Ovary (tissue), 7 donors: ENCODE measurements at regions not wholly inside any gene's neighbourhood (a gene's known extent, or its start where the extent isn't known, plus 50 kb on each side); places are given as distances from the start of the nearest gene placed in this dataset.
"Not testable (repeated sequence)": the region's sequence is repeated elsewhere in the genome, so short reads cannot be mapped to it uniquely, and the experiment has no call there.

Experiments
- DNase-seq, 5 donors: peaks; one replicate each; pipeline ENCODE4 v3.0.0-alpha.2; 2019 to 2020
- H3K27ac ChIP-seq, 2 donors: fragments of 200-600 bp; one replicate each; pipeline versions ENCODE4 v1.5.1 to v1.8.0; 2019 to 2022
- H3K27me3 ChIP-seq: fragments of 200-600 bp; one replicate; pipeline ENCODE4 v1.8.0; 2022
- H3K36me3 ChIP-seq: fragments of 200-600 bp; sonication (generic); one replicate; pipeline ENCODE4 v1.5.1; 2019
- H3K4me1 ChIP-seq: one replicate; pipeline ENCODE4 v1.8.1; 2013; ENCODE audit warnings: mild to moderate bottlenecking, moderate library complexity; ENCODE audit not compliant: insufficient read depth
- H3K4me3 ChIP-seq: fragments of 200-600 bp; sonication (generic); one replicate; pipeline ENCODE4 v1.5.1; 2017
- H3K9me3 ChIP-seq, 2 donors: fragments of 200-600 bp in 1 of 2; sonication (generic) in 1 of 2; one replicate each; pipeline versions ENCODE4 v1.5.1 to v1.8.1; 2013 to 2019; ENCODE audit warnings: mild to moderate bottlenecking in 1 of 2, moderate library complexity in 1 of 2
- EP300 ChIP-seq: sonication (generic); formaldehyde crosslinking; IDR thresholded peaks from one replicate; pipeline ENCODE4 v1.6.1; 2017; ENCODE audit warnings: antibody characterized with exemption
- POLR2A ChIP-seq: fragments of 450-650 bp; IDR thresholded peaks from one replicate; pipeline ENCODE4 v1.6.1; 2017; ENCODE audit warnings: antibody characterized with exemption, mild to moderate bottlenecking, moderate library complexity
- WGBS, 3 donors: extraction: QIAGEN DNeasy Blood & Tissue Kit in 1 of 3; methylation state at CpG; one replicate each; pipeline versions ENCODE4 v1.1.5 to v1.1.7; 2013 to 2017; 5-methylcytosine and 5-hydroxymethylcytosine counted together
- intact Hi-C, 4 donors: fragments of 100-400 bp; cut with DNase I; formaldehyde crosslinking; loops; one replicate each; pipeline versions ENCODE4 v1.11.0 to v1.15.1; 2022 to 2023
- TF ChIP-seq, protein P1 (sequence below), 3 donors: fragments of 450-650 bp in 2 of 3; fragments of 200-600 bp in 1 of 3; IDR thresholded peaks; one replicate each; pipeline versions ENCODE4 v1.5.1 to v1.8.0; 2016 to 2022; ENCODE audit warnings: antibody characterized with exemption in 3 of 3, mild to moderate bottlenecking in 1 of 3
- donor health status: DM: no; HTN: no; CAD: no; lungs with moderate emphysema.
- donor health status: DM: no; HTN: no; CAD: no.
- donor health status: Bipolar disorder and iron deficiency.
- donor health status: DM: no; HTN: no; CAD: no.
- donor health status: DM: yes; HTN: yes; CAD: no.

DNA sequence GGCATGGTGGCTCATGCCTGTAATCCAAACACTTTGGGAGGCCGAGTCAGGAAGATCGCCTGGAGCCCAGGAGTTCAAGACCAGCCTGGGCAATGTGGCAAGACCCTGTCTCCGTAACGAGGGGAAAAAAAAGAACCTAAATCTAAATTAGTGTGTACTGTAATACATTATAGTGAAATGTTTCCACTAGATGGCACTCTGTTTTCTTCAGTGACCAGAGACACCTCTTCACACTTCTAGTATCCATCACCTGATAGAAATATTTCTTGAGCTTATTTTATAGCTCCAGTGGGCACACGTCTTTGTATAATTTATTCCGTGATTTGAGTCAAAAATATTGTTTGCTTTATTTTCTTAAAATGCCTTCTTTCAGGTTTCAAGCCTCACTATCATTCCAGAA lies 600.9 kb upstream of the DIPK2B start:
- H3K27me3 ChIP-seq: no peaks in the 10 kb centered on the region
- H3K4me3 ChIP-seq: no peak overlapping the region
- peaks cover 4% of the 10 kb centered on the region for H3K4me1 ChIP-seq
- 24 to 32% (median 32%) methylated on average over 6 of the region's 6 CpGs for WGBS, 3 donors
- no peaks in the 10 kb centered on the region for H3K9me3 ChIP-seq
- H3K36me3 ChIP-seq: no peaks in the 10 kb centered on the region
- TF ChIP-seq, protein P1, sequence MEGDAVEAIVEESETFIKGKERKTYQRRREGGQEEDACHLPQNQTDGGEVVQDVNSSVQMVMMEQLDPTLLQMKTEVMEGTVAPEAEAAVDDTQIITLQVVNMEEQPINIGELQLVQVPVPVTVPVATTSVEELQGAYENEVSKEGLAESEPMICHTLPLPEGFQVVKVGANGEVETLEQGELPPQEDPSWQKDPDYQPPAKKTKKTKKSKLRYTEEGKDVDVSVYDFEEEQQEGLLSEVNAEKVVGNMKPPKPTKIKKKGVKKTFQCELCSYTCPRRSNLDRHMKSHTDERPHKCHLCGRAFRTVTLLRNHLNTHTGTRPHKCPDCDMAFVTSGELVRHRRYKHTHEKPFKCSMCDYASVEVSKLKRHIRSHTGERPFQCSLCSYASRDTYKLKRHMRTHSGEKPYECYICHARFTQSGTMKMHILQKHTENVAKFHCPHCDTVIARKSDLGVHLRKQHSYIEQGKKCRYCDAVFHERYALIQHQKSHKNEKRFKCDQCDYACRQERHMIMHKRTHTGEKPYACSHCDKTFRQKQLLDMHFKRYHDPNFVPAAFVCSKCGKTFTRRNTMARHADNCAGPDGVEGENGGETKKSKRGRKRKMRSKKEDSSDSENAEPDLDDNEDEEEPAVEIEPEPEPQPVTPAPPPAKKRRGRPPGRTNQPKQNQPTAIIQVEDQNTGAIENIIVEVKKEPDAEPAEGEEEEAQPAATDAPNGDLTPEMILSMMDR (IDR thresholded peaks at IDR 0.05): no peak
- TF ChIP-seq EP300: no peak
- no peak for TF ChIP-seq POLR2A
- intact Hi-C loops: no loop called here
- H3K27ac ChIP-seq: peak overlapping the region in 1 of 2 donors; percentile 26
- peak in 1 of 5 donors; percentile 20 for DNase-seq

GRCh38 chrX:45800746-45801453 lies 600.2 kb upstream of the DIPK2B start:
- H3K4me3 ChIP-seq, H3K4me1 ChIP-seq, intact Hi-C loops, H3K27me3 ChIP-seq, H3K9me3 ChIP-seq, H3K36me3 ChIP-seq: not testable (repeated sequence)
- H3K27ac ChIP-seq: peak overlapping the region in 1 of 2 donors; percentile 26
- 43 to 52% (median 49%) methylated on average over 9 to 16 of the region's 16 CpGs for whole genome bisulfite sequencing, 3 donors
- DNase-seq: peak in 2 of 5 donors; percentile 19 to 39

DNA sequence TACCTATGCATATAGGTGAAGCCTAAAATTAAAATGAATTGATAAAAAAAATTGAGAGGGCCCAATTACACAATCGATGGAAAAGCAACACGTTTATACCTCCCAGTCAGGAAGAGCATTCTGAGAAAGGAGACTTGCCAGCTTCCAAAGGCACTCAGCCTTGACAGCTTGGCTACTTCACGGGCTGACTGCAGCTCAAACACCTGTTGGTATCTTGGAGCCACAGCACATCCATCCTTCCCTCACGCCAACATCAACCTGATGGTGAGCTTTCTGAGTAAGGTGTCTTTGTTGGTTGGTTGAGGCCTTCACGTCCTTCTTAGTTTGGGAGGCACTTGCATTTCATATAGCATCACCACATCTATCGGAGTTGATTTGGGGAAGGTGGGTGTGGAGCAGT lies 598.9 kb upstream of the DIPK2B start:
- WGBS, 3 donors: 61 to 67% (median 61%) methylated on average over 6 of the region's 6 CpGs
- H3K4me3 ChIP-seq: no peak overlapping the region
- TF ChIP-seq POLR2A (no peak), EP300 (no peak)
- TF ChIP-seq, protein P1 (IDR thresholded peaks at IDR 0.05): no peak

DNA sequence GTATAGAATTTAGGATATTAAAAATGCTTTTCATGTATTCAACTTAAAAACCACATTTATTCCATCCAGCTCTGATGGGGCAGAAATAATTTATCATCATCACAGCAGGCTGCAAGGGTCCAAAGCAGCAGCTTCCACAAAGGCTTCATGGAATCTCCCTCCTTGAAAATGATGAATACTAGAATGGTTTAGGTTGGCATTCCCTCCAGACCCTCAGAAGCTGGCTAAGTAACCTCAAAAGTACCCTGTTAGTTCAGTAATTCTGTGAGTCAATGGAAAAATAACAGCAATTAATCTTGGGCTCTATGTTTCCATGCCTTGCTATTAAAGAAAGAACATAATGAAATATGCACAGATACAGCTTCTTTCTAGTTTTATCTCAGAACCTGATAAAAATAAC lies 594.9 kb upstream of the DIPK2B start:
- Histone ChIP-seq H3K27me3 (no peaks in the 10 kb centered on the region), H3K9me3 (no peaks in the 10 kb centered on the region), H3K4me1 (peaks cover 3% of the 10 kb centered on the region), H3K27ac (no peak overlapping the region), H3K4me3 (no peak overlapping the region), H3K36me3 (no peaks in the 10 kb centered on the region)
- DNase-seq: no peak
- TF ChIP-seq EP300 (no peak), POLR2A (no peak)
- TF ChIP-seq, protein P1 (IDR thresholded peaks at IDR 0.05): no peak
- intact Hi-C loops: no loop called here

More for the DNA sequence above, 598.9 kb upstream of the DIPK2B start:
- no peak for DNase-seq
- intact Hi-C loops: no loop called here
- no peaks in the 10 kb centered on the region for H3K9me3 ChIP-seq
- H3K27me3 ChIP-seq: no peaks in the 10 kb centered on the region
- no peaks in the 10 kb centered on the region for H3K36me3 ChIP-seq
- peaks cover 4% of the 10 kb centered on the region for H3K4me1 ChIP-seq
- H3K27ac ChIP-seq: no peak overlapping the region

- no peak for TF ChIP-seq POLR2A
- TF ChIP-seq, protein P1 (IDR thresholded peaks at IDR 0.05): no peak
- Histone ChIP-seq H3K27ac (no peak overlapping the region), H3K36me3 (no peaks in the 10 kb centered on the region), H3K4me3 (no peak overlapping the region), H3K4me1 (peaks cover 3% of the 10 kb centered on the region), H3K27me3 (no peaks in the 10 kb centered on the region), H3K9me3 (no peaks in the 10 kb centered on the region)
- intact Hi-C loops: no loop called here
- no peak for DNase-seq
- 83 to 91% (median 86%) methylated on average over 1 of the region's 1 CpG for WGBS, 3 donors
These were observed 594.3 kb upstream of the DIPK2B start for GRCh38 chrX:45794995-45795337.
